ENCODE measurements at regions not wholly inside any gene's neighbourhood (a gene's known extent, or its start where the extent isn't known, plus 50 kb on each side); places are given as distances from the start of the nearest gene placed in this dataset.

DNA sequence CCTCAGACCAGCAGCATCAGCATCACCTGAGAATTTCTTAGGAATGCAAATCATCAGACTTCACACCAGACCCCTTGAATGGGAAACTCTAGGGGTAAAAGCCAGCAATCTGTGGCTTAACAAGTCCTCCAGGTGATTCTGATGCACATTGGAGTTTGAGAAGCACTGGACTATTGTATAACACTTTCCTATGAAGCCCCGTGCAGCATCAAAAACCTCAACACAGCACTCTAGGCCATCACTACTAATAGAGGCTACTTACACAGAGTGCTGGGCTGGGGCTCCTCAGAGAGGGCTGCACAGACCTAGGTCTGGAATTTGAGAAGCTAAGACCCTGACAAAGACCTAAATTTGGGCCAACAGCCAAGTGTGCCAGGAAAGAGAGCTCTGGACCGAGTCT lies 95.7 kb upstream of the ARAP3 start:
- no peak for TF ChIP-seq ZSCAN20 (CRISPR knock-in tag; IDR thresholded peaks at IDR 0.05; ENCODE audit: borderline replicate concordance)
- TF ChIP-seq, protein P1, sequence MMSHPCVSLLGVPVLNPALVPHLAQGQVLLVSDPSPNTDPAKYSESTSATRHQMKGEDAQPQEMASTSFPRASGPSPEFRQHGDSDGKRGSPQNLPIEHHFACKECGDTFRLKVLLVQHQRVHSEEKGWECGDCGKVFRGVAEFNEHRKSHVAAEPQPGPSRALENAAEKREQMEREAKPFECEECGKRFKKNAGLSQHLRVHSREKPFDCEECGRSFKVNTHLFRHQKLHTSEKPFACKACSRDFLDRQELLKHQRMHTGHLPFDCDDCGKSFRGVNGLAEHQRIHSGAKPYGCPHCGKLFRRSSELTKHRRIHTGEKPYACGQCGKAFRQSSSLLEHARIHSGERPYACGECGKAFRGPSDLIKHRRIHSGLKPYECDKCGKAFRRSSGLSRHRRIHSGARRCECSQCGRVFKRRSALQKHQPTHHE (CRISPR knock-in tag; IDR thresholded peaks at IDR 0.05; ENCODE audit: borderline replicate concordance), result no peak
- no peak for TF ChIP-seq NCOA2 (CRISPR knock-in tag; IDR thresholded peaks at IDR 0.05)
- TF ChIP-seq POLR2AphosphoS5 (IDR thresholded peaks at IDR 0.05; ENCODE audit: low read depth, low read length), result no peak
- no peak for TF ChIP-seq FOXA3 (CRISPR knock-in tag; IDR thresholded peaks at IDR 0.05)
- no peak for TF ChIP-seq MATR3 (CRISPR knock-in tag; IDR thresholded peaks at IDR 0.05)
- TF ChIP-seq, protein P2, sequence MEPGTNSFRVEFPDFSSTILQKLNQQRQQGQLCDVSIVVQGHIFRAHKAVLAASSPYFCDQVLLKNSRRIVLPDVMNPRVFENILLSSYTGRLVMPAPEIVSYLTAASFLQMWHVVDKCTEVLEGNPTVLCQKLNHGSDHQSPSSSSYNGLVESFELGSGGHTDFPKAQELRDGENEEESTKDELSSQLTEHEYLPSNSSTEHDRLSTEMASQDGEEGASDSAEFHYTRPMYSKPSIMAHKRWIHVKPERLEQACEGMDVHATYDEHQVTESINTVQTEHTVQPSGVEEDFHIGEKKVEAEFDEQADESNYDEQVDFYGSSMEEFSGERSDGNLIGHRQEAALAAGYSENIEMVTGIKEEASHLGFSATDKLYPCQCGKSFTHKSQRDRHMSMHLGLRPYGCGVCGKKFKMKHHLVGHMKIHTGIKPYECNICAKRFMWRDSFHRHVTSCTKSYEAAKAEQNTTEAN (CRISPR knock-in tag; conservative IDR thresholded peaks at IDR 0.05), result no peak
- TF ChIP-seq NR3C1 (CRISPR knock-in tag; IDR thresholded peaks at IDR 0.05), result no peak
- no peak for TF ChIP-seq ZNF616 (CRISPR knock-in tag; IDR thresholded peaks at IDR 0.05; ENCODE audit: low read depth)

All from HepG2 (cell line).